Neural progenitor cell (in vitro differentiated cells): ENCODE measurements at regions not wholly inside any gene's neighbourhood (a gene's known extent, or its start where the extent isn't known, plus 50 kb on each side); places are given as distances from the start of the nearest gene placed in this dataset.

Experiments
- DNase-seq: peaks from one replicate; pipeline ENCODE4 v3.0.0-alpha.2; 2016; ENCODE audit warnings: low spot score
- H2AFZ ChIP-seq: fragments of 200-600 bp; sonication (generic); replicated peaks from 2 replicates; pipeline ENCODE4 v1.6.1; 2016; ENCODE audit warnings: antibody characterized with exemption
- H3F3A ChIP-seq: fragments of 200-600 bp; sonication (generic); 2 replicates; pipeline ENCODE4 v1.6.1; 2016; ENCODE audit warnings: antibody characterized with exemption, low read depth
- H3K27ac ChIP-seq: fragments of 200-600 bp; sonication (generic); 2 replicates; pipeline ENCODE4 v1.5.1; 2016; ENCODE audit warnings: mild to moderate bottlenecking
- H3K27me3 ChIP-seq: fragments of 200-600 bp; sonication (generic); 2 replicates; pipeline ENCODE4 v1.6.1; 2016; ENCODE audit warnings: mild to moderate bottlenecking, moderate library complexity
- H3K36me3 ChIP-seq: fragments of 200-600 bp; sonication (generic); 2 replicates; pipeline ENCODE4 v1.5.1; 2016
- H3K4me1 ChIP-seq: fragments of 200-600 bp; sonication (generic); 2 replicates; pipeline ENCODE4 v1.6.1; 2016; ENCODE audit warnings: mixed run types
- H3K4me2 ChIP-seq: fragments of 200-600 bp; sonication (generic); 2 replicates; pipeline ENCODE4 v1.6.1; 2016
- H3K4me3 ChIP-seq: fragments of 200-600 bp; sonication (generic); 2 replicates; pipeline ENCODE4 v1.5.1; 2016
- H3K79me2 ChIP-seq: fragments of 200-600 bp; sonication (generic); 2 replicates; pipeline ENCODE4 v1.6.1; 2016; ENCODE audit warnings: low read depth
- H3K9ac ChIP-seq: fragments of 200-600 bp; sonication (generic); 2 replicates; pipeline ENCODE4 v1.6.1; 2016
- H3K9me3 ChIP-seq: fragments of 200-600 bp; sonication (generic); 2 replicates; pipeline ENCODE4 v1.5.1; 2016; ENCODE audit warnings: low read depth
- H4K20me1 ChIP-seq: fragments of 200-600 bp; sonication (generic); 2 replicates; pipeline ENCODE4 v1.6.1; 2016; ENCODE audit warnings: low read depth
- H3K27ac Mint-ChIP-seq: 3 replicates; pipeline ENCODE4 v1.8.0; 2021; ENCODE audit warnings: mixed read lengths
- H3K27me3 Mint-ChIP-seq: 2 replicates; pipeline ENCODE4 v1.8.0; 2022; ENCODE audit warnings: low read depth, mild to moderate bottlenecking, inconsistent platforms, moderate library complexity, mixed read lengths; ENCODE audit not compliant: insufficient read depth
- H3K36me3 Mint-ChIP-seq: 3 replicates; pipeline ENCODE4 v1.8.0; 2021; ENCODE audit warnings: mixed read lengths
- H3K4me1 Mint-ChIP-seq: 3 replicates; pipeline ENCODE4 v1.8.0; 2021; ENCODE audit warnings: mixed read lengths
- H3K4me3 Mint-ChIP-seq: 3 replicates; pipeline ENCODE4 v1.8.0; 2021; ENCODE audit warnings: mild to moderate bottlenecking, moderate library complexity, mixed read lengths
- H3K9me3 Mint-ChIP-seq: 3 replicates; pipeline ENCODE4 v1.8.0; 2020; ENCODE audit warnings: mixed read lengths
- CTCF ChIP-seq: fragments of 200-600 bp; sonication (generic); IDR thresholded peaks from 2 replicates; pipeline ENCODE4 v1.5.1; 2017; ENCODE audit warnings: antibody characterized with exemption, mild to moderate bottlenecking
- EZH2 ChIP-seq: fragments of 200-600 bp; sonication (generic); IDR thresholded peaks from 2 replicates; pipeline ENCODE4 v1.6.1; 2017; ENCODE audit warnings: antibody characterized with exemption, mild to moderate bottlenecking, moderate library complexity
- EZH2phosphoT487 ChIP-seq: fragments of 200-600 bp; sonication (generic); IDR thresholded peaks from 2 replicates; pipeline ENCODE4 v1.6.1; 2017; ENCODE audit warnings: antibody characterized with exemption

- no peaks in the 10 kb centered on the region for H3F3A ChIP-seq
- H3K79me2 ChIP-seq, result no peaks in the 10 kb centered on the region
- no peak overlapping the region for H3K4me3 ChIP-seq
- no peaks in the 10 kb centered on the region for H3K4me1 Mint-ChIP-seq
- no peak overlapping the region for H3K27ac ChIP-seq
- no peak for TF ChIP-seq EZH2
- no peak for TF ChIP-seq EZH2phosphoT487
- TF ChIP-seq CTCF, result no peak
- no peak overlapping the region for H3K27ac Mint-ChIP-seq
- H3K9me3 ChIP-seq, result no peaks in the 10 kb centered on the region
- H3K9ac ChIP-seq, result no peak overlapping the region
- no peaks in the 10 kb centered on the region for H3K9me3 Mint-ChIP-seq
- H4K20me1 ChIP-seq, result no peaks in the 10 kb centered on the region
- no peaks in the 10 kb centered on the region for H3K27me3 ChIP-seq
- no peak overlapping the region for H3K4me2 ChIP-seq
- H3K27me3 Mint-ChIP-seq, result no peaks in the 10 kb centered on the region
- H3K36me3 ChIP-seq, result no peaks in the 10 kb centered on the region
- no peak overlapping the region for H2AFZ ChIP-seq
- no peak for DNase-seq
- H3K36me3 Mint-ChIP-seq, result no peaks in the 10 kb centered on the region
- no peaks in the 10 kb centered on the region for H3K4me1 ChIP-seq
- H3K4me3 Mint-ChIP-seq, result no peak overlapping the region
These were observed 244.9 kb upstream of the AGA start for GRCh38 chr4:177687117-177687516.

DNA sequence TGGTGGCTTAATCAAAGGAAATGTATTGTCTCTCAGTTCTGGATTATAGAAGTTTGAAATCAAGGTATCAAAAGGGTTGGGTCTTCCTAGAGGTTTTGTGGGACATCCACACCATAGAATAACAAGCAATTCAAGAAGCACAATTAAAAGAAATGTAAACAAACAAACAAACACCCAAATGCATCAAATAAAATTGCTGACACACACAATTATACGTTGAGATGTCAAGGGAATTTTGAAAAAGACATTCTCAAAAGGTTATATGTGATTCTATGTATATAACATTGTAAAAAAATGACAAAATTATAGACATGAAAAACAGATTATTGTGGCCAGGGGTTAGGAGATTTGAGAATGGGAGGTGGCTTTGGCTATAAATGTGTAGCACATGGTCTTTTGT is 250.7 kb upstream of the AGA start:
- TF ChIP-seq EZH2phosphoT487 (no peak), EZH2 (no peak), CTCF (no peak)

GRCh38 chr4:177696438-177696966 is 254.3 kb upstream of the AGA start:
- no peaks in the 10 kb centered on the region for H3K27me3 Mint-ChIP-seq
- Histone ChIP-seq H3K36me3 (no peaks in the 10 kb centered on the region), H3F3A (no peaks in the 10 kb centered on the region), H4K20me1 (no peaks in the 10 kb centered on the region), H3K79me2 (no peaks in the 10 kb centered on the region), H3K9me3 (no peaks in the 10 kb centered on the region), H3K4me2 (no peak overlapping the region), H3K9ac (no peak overlapping the region), H3K27ac (peak overlapping the region; percentile 33), H3K27me3 (no peaks in the 10 kb centered on the region), H3K4me3 (no peak overlapping the region), H2AFZ (peak overlapping the region; percentile 95), H3K4me1 (peaks cover 4% of the 10 kb centered on the region)
- peak; percentile 37 for DNase-seq
- H3K27ac Mint-ChIP-seq, result no peak overlapping the region
- peaks cover 8% of the 10 kb centered on the region for H3K4me1 Mint-ChIP-seq
- no peaks in the 10 kb centered on the region for H3K36me3 Mint-ChIP-seq
- no peak overlapping the region for H3K4me3 Mint-ChIP-seq
- no peaks in the 10 kb centered on the region for H3K9me3 Mint-ChIP-seq
- TF ChIP-seq EZH2phosphoT487, result no peak
- peak; percentile 15 for TF ChIP-seq CTCF
- TF ChIP-seq EZH2, result no peak

More for the DNA sequence above, 250.7 kb upstream of the AGA start:
- H3K4me3 Mint-ChIP-seq, result no peak overlapping the region
- Histone ChIP-seq H3K4me1 (peaks cover 4% of the 10 kb centered on the region), H3K36me3 (no peaks in the 10 kb centered on the region), H3F3A (no peaks in the 10 kb centered on the region), H4K20me1 (no peaks in the 10 kb centered on the region), H3K79me2 (no peaks in the 10 kb centered on the region), H3K4me3 (no peak overlapping the region), H3K4me2 (no peak overlapping the region), H2AFZ (no peak overlapping the region), H3K9me3 (no peaks in the 10 kb centered on the region), H3K27ac (no peak overlapping the region), H3K27me3 (no peaks in the 10 kb centered on the region), H3K9ac (no peak overlapping the region)
- no peaks in the 10 kb centered on the region for H3K27me3 Mint-ChIP-seq
- no peaks in the 10 kb centered on the region for H3K9me3 Mint-ChIP-seq
- peaks cover 8% of the 10 kb centered on the region for H3K4me1 Mint-ChIP-seq
- no peak overlapping the region for H3K27ac Mint-ChIP-seq
- DNase-seq, result no peak
- H3K36me3 Mint-ChIP-seq, result no peaks in the 10 kb centered on the region
